Fibroblast of lung (primary cell): ENCODE measurements at regions not wholly inside any gene's neighbourhood (a gene's known extent, or its start where the extent isn't known, plus 50 kb on each side); places are given as distances from the start of the nearest gene placed in this dataset.
"Not testable (repeated sequence)": the region's sequence is repeated elsewhere in the genome, so short reads cannot be mapped to it uniquely, and the experiment has no call there.

Experiments used
- DNase-seq, 2 donors: peaks; one replicate each; pipeline versions ENCODE4 v3.0.0 to v3.0.0-alpha.2; 2010; ENCODE audit warnings: low read depth in 2 of 2
- H2AFZ ChIP-seq: 2 replicates; pipeline ENCODE4 v1.5.1; 2012; ENCODE audit warnings: low read length, control low read depth, inconsistent platforms
- H3K27ac ChIP-seq: 2 replicates; pipeline ENCODE4 v1.5.1; 2011; ENCODE audit warnings: low read length, control low read depth; ENCODE audit not compliant: insufficient read depth
- H3K27me3 ChIP-seq: 2 replicates; pipeline ENCODE4 v1.5.1; 2011; ENCODE audit warnings: mild to moderate bottlenecking, low read length; ENCODE audit not compliant: control insufficient read depth, insufficient read depth
- H3K36me3 ChIP-seq: 2 replicates; pipeline ENCODE4 v1.5.1; 2011; ENCODE audit warnings: low read length; ENCODE audit not compliant: control insufficient read depth, insufficient read depth
- H3K4me1 ChIP-seq: 2 replicates; pipeline ENCODE4 v1.5.1; 2011; ENCODE audit warnings: low read length; ENCODE audit not compliant: control insufficient read depth, insufficient read depth; ENCODE audit errors: extremely low read depth
- H3K4me2 ChIP-seq: 2 replicates; pipeline ENCODE4 v1.5.1; 2011; ENCODE audit warnings: low read length, control low read depth; ENCODE audit not compliant: insufficient read depth; ENCODE audit errors: extremely low read depth
- H3K4me3 ChIP-seq, 4 experiments: fragments of 200-600 bp in 1 of 4; sonication (generic) in 1 of 4; replicated peaks in 1 of 4; 2 replicates each; pipeline ENCODE4 v1.5.1; 2011 to 2016; ENCODE audit warnings: low read length in 4 of 4, low read depth in 3 of 4, mild to moderate bottlenecking in 3 of 4, control low read depth in 2 of 4, inconsistent platforms in 1 of 4, mixed read lengths in 1 of 4; ENCODE audit not compliant: insufficient read depth in 1 of 4; ENCODE audit errors: control extremely low read depth in 1 of 4
- H3K79me2 ChIP-seq: 2 replicates; pipeline ENCODE4 v1.5.1; 2012; ENCODE audit warnings: mild to moderate bottlenecking, low read length, inconsistent platforms; ENCODE audit not compliant: control insufficient read depth, insufficient read depth
- H3K9ac ChIP-seq: 2 replicates; pipeline ENCODE4 v1.5.1; 2011; ENCODE audit warnings: mild to moderate bottlenecking, low read length, control low read depth; ENCODE audit not compliant: insufficient read depth
- H3K9me3 ChIP-seq: 2 replicates; pipeline ENCODE4 v1.5.1; 2012; ENCODE audit warnings: low read depth, low read length; ENCODE audit not compliant: control insufficient read depth, insufficient read depth
- H4K20me1 ChIP-seq: 2 replicates; pipeline ENCODE4 v1.5.1; 2011; ENCODE audit warnings: low read length; ENCODE audit not compliant: control insufficient read depth, insufficient read depth; ENCODE audit errors: extremely low read depth
- EZH2 ChIP-seq: IDR thresholded peaks from 2 replicates; pipeline ENCODE4 v1.5.1; 2012; ENCODE audit warnings: low read length, control low read depth, mild to moderate bottlenecking; ENCODE audit errors: missing control alignments
- TF ChIP-seq, protein P1 (sequence below), 2 donors: IDR thresholded peaks in 1 of 2; conservative IDR thresholded peaks in 1 of 2; 1 replicate in 1 of 2; 2 replicates in 1 of 2; pipeline ENCODE4 v1.5.1; 2011 to 2012; ENCODE audit warnings: low read length in 2 of 2, control low read depth in 1 of 2, inconsistent platforms in 1 of 2, low read depth in 1 of 2, mild to moderate bottlenecking in 1 of 2

DNA sequence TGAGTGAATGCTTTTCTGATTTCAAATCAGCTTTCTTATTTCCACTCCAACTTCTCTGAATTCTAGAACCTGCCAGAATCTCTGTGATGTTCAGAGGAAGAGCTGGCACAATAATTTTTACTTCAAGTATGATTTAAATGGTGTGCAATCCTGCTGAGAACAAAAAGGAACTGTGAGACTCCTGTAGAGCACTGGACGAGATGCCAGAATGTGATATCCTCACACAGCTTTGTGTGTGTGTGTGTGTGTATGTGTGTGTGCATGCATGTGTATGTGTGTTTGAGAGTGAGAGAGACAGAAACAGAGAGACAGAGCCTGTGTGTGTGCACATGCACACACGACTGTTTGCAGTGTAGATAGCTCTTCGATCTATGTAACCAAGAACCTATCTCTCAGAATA is 713.6 kb upstream of the ZP4 start:
- no peak overlapping the region for H3K4me3 ChIP-seq
- no peak overlapping the region for H3K4me2 ChIP-seq
- TF ChIP-seq, protein P1, sequence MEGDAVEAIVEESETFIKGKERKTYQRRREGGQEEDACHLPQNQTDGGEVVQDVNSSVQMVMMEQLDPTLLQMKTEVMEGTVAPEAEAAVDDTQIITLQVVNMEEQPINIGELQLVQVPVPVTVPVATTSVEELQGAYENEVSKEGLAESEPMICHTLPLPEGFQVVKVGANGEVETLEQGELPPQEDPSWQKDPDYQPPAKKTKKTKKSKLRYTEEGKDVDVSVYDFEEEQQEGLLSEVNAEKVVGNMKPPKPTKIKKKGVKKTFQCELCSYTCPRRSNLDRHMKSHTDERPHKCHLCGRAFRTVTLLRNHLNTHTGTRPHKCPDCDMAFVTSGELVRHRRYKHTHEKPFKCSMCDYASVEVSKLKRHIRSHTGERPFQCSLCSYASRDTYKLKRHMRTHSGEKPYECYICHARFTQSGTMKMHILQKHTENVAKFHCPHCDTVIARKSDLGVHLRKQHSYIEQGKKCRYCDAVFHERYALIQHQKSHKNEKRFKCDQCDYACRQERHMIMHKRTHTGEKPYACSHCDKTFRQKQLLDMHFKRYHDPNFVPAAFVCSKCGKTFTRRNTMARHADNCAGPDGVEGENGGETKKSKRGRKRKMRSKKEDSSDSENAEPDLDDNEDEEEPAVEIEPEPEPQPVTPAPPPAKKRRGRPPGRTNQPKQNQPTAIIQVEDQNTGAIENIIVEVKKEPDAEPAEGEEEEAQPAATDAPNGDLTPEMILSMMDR (conservative IDR thresholded peaks at IDR 0.05 in 1 of 2, IDR thresholded peaks at IDR 0.05 in 1 of 2; ENCODE audit: low read depth in 1 of 2, low read length in 2 of 2), result no peak
- no peak for TF ChIP-seq EZH2
- no peak for DNase-seq
- no peak overlapping the region for H2AFZ ChIP-seq
- no peaks in the 10 kb centered on the region for H4K20me1 ChIP-seq
- H3K9me3 ChIP-seq, result no peaks in the 10 kb centered on the region
- no peak overlapping the region for H3K27ac ChIP-seq
- no peaks in the 10 kb centered on the region for H3K79me2 ChIP-seq
- no peaks in the 10 kb centered on the region for H3K36me3 ChIP-seq
- H3K4me1 ChIP-seq, result no peaks in the 10 kb centered on the region
- H3K9ac ChIP-seq, result no peak overlapping the region
- H3K27me3 ChIP-seq, result no peaks in the 10 kb centered on the region

DNA sequence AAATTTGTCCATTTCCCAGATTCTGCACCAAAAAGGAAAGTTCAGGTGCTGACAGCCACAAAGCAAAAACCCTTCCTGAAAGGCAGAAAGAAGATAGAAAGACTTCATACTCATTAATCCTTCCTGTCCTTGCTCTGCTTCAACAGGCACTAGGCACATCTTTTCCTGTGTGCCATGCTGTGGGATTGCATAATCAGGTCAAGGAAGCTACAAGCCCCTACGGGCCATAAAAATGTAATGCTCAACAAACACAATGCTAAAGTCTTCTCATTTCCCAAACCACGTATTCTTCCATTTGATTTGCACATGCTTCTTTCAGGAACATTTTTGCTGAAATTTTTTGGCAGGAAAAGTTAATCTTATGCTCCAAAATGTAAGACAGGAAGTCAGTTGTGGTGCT is 710.9 kb upstream of the ZP4 start:
- not testable (repeated sequence) for H2AFZ ChIP-seq, DNase-seq, H3K27me3 ChIP-seq, H3K4me1 ChIP-seq, H3K4me3 ChIP-seq, H3K27ac ChIP-seq, H4K20me1 ChIP-seq, H3K36me3 ChIP-seq, H3K79me2 ChIP-seq, H3K9ac ChIP-seq, H3K4me2 ChIP-seq, H3K9me3 ChIP-seq

DNA sequence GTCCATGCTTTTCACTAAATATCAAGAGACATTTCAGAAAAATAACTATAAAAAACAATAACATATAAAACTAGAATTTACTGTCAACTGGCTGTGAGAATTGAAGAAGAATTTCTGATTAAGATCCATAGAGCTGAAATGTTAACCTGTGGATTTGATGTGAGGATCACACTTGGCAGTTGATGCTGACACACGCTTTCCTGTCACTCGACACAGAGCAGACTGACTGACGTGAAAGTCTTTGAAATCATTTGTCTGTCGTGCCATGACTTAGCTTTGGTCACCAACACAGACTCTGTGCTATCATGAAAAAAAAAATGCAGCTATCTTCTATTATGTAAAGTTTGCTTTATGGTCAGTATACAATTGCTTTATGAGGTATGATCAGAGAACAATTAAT is 706.0 kb upstream of the ZP4 start:
- Histone ChIP-seq H3K9me3 (no peaks in the 10 kb centered on the region), H3K4me2 (no peak overlapping the region), H3K27ac (no peak overlapping the region), H3K4me1 (no peaks in the 10 kb centered on the region), H2AFZ (no peak overlapping the region), H3K27me3 (no peaks in the 10 kb centered on the region), H3K4me3 (no peak overlapping the region), H3K36me3 (no peaks in the 10 kb centered on the region), H4K20me1 (no peaks in the 10 kb centered on the region), H3K9ac (no peak overlapping the region), H3K79me2 (no peaks in the 10 kb centered on the region)
- no peak for DNase-seq
- TF ChIP-seq, protein P1 (conservative IDR thresholded peaks at IDR 0.05 in 1 of 2, IDR thresholded peaks at IDR 0.05 in 1 of 2; ENCODE audit: low read depth in 1 of 2, low read length in 2 of 2), result no peak
- no peak for TF ChIP-seq EZH2

DNA sequence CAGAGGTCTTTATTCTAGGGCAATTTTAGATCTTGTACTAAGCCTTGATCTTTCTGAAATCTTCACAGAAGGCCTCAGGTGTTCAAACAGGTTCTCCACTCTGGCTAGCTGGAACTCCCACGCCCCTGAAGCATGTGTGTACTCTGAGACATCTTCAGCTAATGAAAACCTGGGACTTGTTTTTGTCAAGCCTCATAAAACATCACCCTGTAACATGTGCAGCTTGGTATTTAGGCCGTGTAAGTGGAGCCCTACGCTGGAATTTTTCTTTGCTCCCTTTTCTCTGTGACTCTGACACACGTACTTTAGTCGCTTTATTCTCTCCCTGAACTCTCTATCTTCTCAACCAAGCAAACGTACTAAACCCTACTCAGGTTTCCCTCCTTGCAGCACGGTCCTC is 701.9 kb upstream of the ZP4 start:
- Histone ChIP-seq H3K27me3 (no peaks in the 10 kb centered on the region), H3K79me2 (no peaks in the 10 kb centered on the region), H3K36me3 (no peaks in the 10 kb centered on the region), H3K4me1 (no peaks in the 10 kb centered on the region), H2AFZ (no peak overlapping the region), H4K20me1 (no peaks in the 10 kb centered on the region), H3K9ac (no peak overlapping the region), H3K27ac (no peak overlapping the region), H3K9me3 (no peaks in the 10 kb centered on the region), H3K4me2 (no peak overlapping the region), H3K4me3 (no peak overlapping the region)
- TF ChIP-seq, protein P1 (conservative IDR thresholded peaks at IDR 0.05 in 1 of 2, IDR thresholded peaks at IDR 0.05 in 1 of 2; ENCODE audit: low read depth in 1 of 2, low read length in 2 of 2), result no peak
- TF ChIP-seq EZH2, result no peak
- DNase-seq, result no peak
